ENCODE measurements at regions not wholly inside any gene's neighbourhood (a gene's known extent, or its start where the extent isn't known, plus 50 kb on each side); places are given as distances from the start of the nearest gene placed in this dataset.

DNA sequence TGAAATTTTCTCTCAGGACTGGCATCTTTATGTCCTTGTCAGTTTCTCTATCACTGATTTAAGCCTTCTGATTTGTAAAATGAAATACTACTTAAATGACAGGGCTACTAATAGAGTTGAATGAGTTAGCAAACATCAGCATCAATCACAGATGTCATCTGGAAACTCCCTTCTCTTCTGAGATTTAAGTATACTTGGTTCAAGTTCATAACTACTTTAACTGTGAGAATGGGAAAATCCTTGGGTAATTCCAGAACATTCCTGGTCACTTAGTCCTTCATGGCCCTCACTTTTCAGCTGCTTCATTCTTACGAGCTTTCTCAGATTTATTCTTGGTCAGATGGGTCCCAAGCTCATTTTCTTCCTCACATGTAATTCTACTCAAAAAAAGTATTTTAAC is 1655.3 kb upstream of the FLRT2 start:
- Histone ChIP-seq H3K4me1 (ENCODE audit: insufficient read depth, low read length, poor library complexity, severe bottlenecking) (no peaks in the 10 kb centered on the region), H2AFZ (ENCODE audit: low read length) (no peak overlapping the region), H4K20me1 (ENCODE audit: insufficient read depth, low read length) (no peaks in the 10 kb centered on the region), H3K79me2 (ENCODE audit: insufficient read depth, low read depth, low read length) (no peaks in the 10 kb centered on the region), H3K4me3 (ENCODE audit: low read depth, low read length, poor library complexity, severe bottlenecking) (no peak overlapping the region), H3K4me2 (ENCODE audit: low read length) (no peak overlapping the region), H3K9me3 (ENCODE audit: low read length) (no peaks in the 10 kb centered on the region), H3K27ac (ENCODE audit: low read depth, low read length, poor library complexity, severe bottlenecking) (no peak overlapping the region), H3K36me3 (ENCODE audit: insufficient read depth, low read length) (no peaks in the 10 kb centered on the region), H3K9me2 (ENCODE audit: insufficient read depth, low read length) (no peaks in the 10 kb centered on the region)
- ChIA-PET CTCF (ENCODE audit: unreplicated experiment) (no interaction called here), POLR2A (no interaction called here)
- BruUV-seq (replicated peaks): no TSS peak
- TF ChIP-seq, protein P1, sequence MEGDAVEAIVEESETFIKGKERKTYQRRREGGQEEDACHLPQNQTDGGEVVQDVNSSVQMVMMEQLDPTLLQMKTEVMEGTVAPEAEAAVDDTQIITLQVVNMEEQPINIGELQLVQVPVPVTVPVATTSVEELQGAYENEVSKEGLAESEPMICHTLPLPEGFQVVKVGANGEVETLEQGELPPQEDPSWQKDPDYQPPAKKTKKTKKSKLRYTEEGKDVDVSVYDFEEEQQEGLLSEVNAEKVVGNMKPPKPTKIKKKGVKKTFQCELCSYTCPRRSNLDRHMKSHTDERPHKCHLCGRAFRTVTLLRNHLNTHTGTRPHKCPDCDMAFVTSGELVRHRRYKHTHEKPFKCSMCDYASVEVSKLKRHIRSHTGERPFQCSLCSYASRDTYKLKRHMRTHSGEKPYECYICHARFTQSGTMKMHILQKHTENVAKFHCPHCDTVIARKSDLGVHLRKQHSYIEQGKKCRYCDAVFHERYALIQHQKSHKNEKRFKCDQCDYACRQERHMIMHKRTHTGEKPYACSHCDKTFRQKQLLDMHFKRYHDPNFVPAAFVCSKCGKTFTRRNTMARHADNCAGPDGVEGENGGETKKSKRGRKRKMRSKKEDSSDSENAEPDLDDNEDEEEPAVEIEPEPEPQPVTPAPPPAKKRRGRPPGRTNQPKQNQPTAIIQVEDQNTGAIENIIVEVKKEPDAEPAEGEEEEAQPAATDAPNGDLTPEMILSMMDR (conservative IDR thresholded peaks at IDR 0.05; ENCODE audit: low read length): no peak
- no peak for TF ChIP-seq EZH2phosphoT487 (IDR thresholded peaks at IDR 0.05; ENCODE audit: borderline replicate concordance, low read depth, low read length)
- no peak for DNase-seq (ENCODE audit: low spot score)
- intact Hi-C loops (cut with micrococcal nuclease; ENCODE audit: unreplicated experiment): no loop called here

DNA sequence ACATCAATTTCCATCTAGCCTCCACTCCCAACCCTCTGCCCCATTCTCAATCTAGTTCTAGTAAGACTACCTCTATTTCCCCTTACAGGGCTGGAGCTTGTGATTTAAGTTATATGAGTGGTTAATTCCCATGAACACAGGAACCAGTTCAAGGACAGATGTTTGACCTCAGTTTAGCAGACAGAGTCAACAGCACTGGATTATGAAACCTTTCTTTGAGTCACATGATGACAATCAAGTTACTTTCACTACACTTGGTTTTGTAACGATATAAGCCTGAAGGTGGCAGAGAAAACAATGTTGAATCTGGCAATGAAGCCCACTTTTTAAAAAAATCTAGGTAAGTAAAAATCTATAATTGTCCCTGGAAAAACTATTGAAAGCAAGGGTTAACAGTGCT is 1646.2 kb upstream of the FLRT2 start:
- Histone ChIP-seq H4K20me1 (ENCODE audit: insufficient read depth, low read length) (no peaks in the 10 kb centered on the region), H3K27ac (ENCODE audit: low read depth, low read length, poor library complexity, severe bottlenecking) (no peak overlapping the region), H3K4me3 (ENCODE audit: low read depth, low read length, poor library complexity, severe bottlenecking) (no peak overlapping the region), H3K4me2 (ENCODE audit: low read length) (no peak overlapping the region), H3K9me2 (ENCODE audit: insufficient read depth, low read length) (no peaks in the 10 kb centered on the region), H3K79me2 (ENCODE audit: insufficient read depth, low read depth, low read length) (no peaks in the 10 kb centered on the region), H3K36me3 (ENCODE audit: insufficient read depth, low read length) (no peaks in the 10 kb centered on the region), H2AFZ (ENCODE audit: low read length) (no peak overlapping the region), H3K9me3 (ENCODE audit: low read length) (no peaks in the 10 kb centered on the region), H3K4me1 (ENCODE audit: insufficient read depth, low read length, poor library complexity, severe bottlenecking) (no peaks in the 10 kb centered on the region)
- POLR2A ChIA-PET: interaction anchor here (0.6 kb wide), 1 partner anchor 684 kb away, joined by 3 read pairs; no protein-coding TSS in a partner anchor
- TF ChIP-seq, protein P1 (conservative IDR thresholded peaks at IDR 0.05; ENCODE audit: low read length): no peak
- TF ChIP-seq EZH2phosphoT487 (IDR thresholded peaks at IDR 0.05; ENCODE audit: borderline replicate concordance, low read depth, low read length): no peak
- CTCF ChIA-PET (ENCODE audit: unreplicated experiment): no interaction called here
- no peak for DNase-seq (ENCODE audit: low spot score)
- intact Hi-C loops (cut with micrococcal nuclease; ENCODE audit: unreplicated experiment): no loop called here
- no TSS peak for BruUV-seq (replicated peaks)

DNA sequence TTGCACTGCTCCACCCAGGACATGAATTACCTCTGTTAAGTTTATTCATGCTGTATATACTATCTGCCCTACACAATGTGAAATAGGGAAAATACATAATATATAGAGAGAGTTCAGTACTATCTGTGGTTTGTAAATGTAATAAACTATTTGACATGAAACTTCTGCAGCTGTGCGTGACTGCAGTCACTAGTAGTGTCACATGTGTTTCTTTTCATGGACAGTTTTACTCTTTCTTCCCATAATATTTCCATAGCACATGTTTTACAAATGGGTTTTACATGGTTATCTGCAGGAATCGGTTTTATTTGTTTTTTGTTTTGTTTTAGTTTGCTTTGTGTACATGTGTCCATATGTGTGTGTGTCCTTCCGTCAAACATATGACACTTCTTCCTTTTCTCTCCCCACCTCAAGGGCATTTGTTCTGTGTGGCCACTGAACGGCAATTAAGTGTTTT is 1644.1 kb upstream of the FLRT2 start:
- Histone ChIP-seq H3K9me3 (ENCODE audit: low read length) (no peaks in the 10 kb centered on the region), H3K27ac (ENCODE audit: low read depth, low read length, poor library complexity, severe bottlenecking) (no peak overlapping the region), H3K79me2 (ENCODE audit: insufficient read depth, low read depth, low read length) (no peaks in the 10 kb centered on the region), H3K4me2 (ENCODE audit: low read length) (no peak overlapping the region), H3K4me1 (ENCODE audit: insufficient read depth, low read length, poor library complexity, severe bottlenecking) (no peaks in the 10 kb centered on the region), H3K9me2 (ENCODE audit: insufficient read depth, low read length) (no peaks in the 10 kb centered on the region), H3K36me3 (ENCODE audit: insufficient read depth, low read length) (no peaks in the 10 kb centered on the region), H4K20me1 (ENCODE audit: insufficient read depth, low read length) (no peaks in the 10 kb centered on the region), H3K4me3 (ENCODE audit: low read depth, low read length, poor library complexity, severe bottlenecking) (no peak overlapping the region), H2AFZ (ENCODE audit: low read length) (no peak overlapping the region)
- TF ChIP-seq EZH2phosphoT487 (IDR thresholded peaks at IDR 0.05; ENCODE audit: borderline replicate concordance, low read depth, low read length): no peak
- TF ChIP-seq, protein P1 (conservative IDR thresholded peaks at IDR 0.05; ENCODE audit: low read length): no peak
- intact Hi-C loops (cut with micrococcal nuclease; ENCODE audit: unreplicated experiment): no loop called here
- POLR2A ChIA-PET: interaction anchor here (0.5 kb wide), 1 partner anchor 236 kb away, joined by 3 read pairs; no protein-coding TSS in a partner anchor
- no TSS peak for BruUV-seq (replicated peaks)
- CTCF ChIA-PET (ENCODE audit: unreplicated experiment): no interaction called here
- DNase-seq (ENCODE audit: low spot score): no peak

Measured in OCI-LY7 (cell line).